ENCODE measurements at regions not wholly inside any gene's neighbourhood (a gene's known extent, or its start where the extent isn't known, plus 50 kb on each side); places are given as distances from the start of the nearest gene placed in this dataset.

GRCh38 chr7:67940400-67940799 is 943.8 kb downstream of the TYW1 start:
- H3K4me1 ChIP-seq (replicated peaks) = no peaks in the 10 kb centered on the region
- no peaks in the 10 kb centered on the region for H3K36me3 ChIP-seq
- H3K4me3 ChIP-seq = no peak overlapping the region
- intact Hi-C loops (cut with DNase I) = no loop called here
- no peak overlapping the region for H3K27ac ChIP-seq
- no peak for TF ChIP-seq CTCF (IDR thresholded peaks at IDR 0.05)
- TF ChIP-seq POLR2AphosphoS5 (IDR thresholded peaks at IDR 0.05) = no peak
- no peak for TF ChIP-seq POLR2A (IDR thresholded peaks at IDR 0.05)
- 96% methylated on average over 13 of the region's 13 CpGs for WGBS
- H3K27me3 ChIP-seq (replicated peaks; ENCODE audit: insufficient read depth) = no peaks in the 10 kb centered on the region
- H3K9me3 ChIP-seq = no peaks in the 10 kb centered on the region
- DNase-seq (ENCODE audit: low spot score) = no peak

GRCh38 chr7:67947191-67947590 is 950.6 kb downstream of the TYW1 start:
- no peaks in the 10 kb centered on the region for H3K27me3 ChIP-seq (replicated peaks; ENCODE audit: insufficient read depth)
- DNase-seq (ENCODE audit: low spot score) = no peak
- no peaks in the 10 kb centered on the region for H3K36me3 ChIP-seq
- no peak overlapping the region for H3K4me3 ChIP-seq
- H3K4me1 ChIP-seq (replicated peaks) = no peaks in the 10 kb centered on the region
- TF ChIP-seq POLR2A (IDR thresholded peaks at IDR 0.05) (no peak), CTCF (IDR thresholded peaks at IDR 0.05) (no peak)
- H3K27ac ChIP-seq = no peak overlapping the region
- intact Hi-C loops (cut with DNase I) = no loop called here
- H3K9me3 ChIP-seq = no peaks in the 10 kb centered on the region
- WGBS = 98% methylated on average over 2 of the region's 2 CpGs

DNA sequence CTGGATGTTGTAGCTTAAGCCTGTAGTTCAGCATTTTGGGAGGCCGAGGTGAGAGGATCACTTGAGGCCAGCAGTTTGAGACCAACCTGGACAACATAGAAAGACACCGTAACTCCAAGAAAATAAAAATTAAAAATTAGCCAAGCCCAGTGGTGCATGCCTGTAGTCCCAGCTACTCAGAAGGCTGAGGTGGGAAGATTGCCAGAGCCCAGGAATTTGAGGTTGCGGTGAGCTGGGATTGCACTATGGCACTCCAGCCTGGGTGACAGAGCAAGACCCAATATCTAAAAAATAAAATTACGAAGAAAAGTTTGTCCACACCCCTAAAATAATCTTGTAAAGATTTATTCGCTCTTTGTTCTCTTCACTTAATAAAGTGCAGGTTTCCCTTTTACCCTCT is 951.0 kb downstream of the TYW1 start:
- Histone ChIP-seq H3K9me3 (no peaks in the 10 kb centered on the region), H3K27me3 (replicated peaks; ENCODE audit: insufficient read depth) (no peaks in the 10 kb centered on the region), H3K27ac (no peak overlapping the region), H3K36me3 (no peaks in the 10 kb centered on the region), H3K4me3 (no peak overlapping the region), H3K4me1 (replicated peaks) (no peaks in the 10 kb centered on the region)
- intact Hi-C loops (cut with DNase I) = no loop called here
- TF ChIP-seq POLR2AphosphoS5 (IDR thresholded peaks at IDR 0.05) = no peak
- no peak for TF ChIP-seq CTCF (IDR thresholded peaks at IDR 0.05)
- TF ChIP-seq POLR2A (IDR thresholded peaks at IDR 0.05) = no peak
- 81% methylated on average over 5 of the region's 5 CpGs for WGBS
- DNase-seq (ENCODE audit: low spot score) = no peak

- H3K9me3 ChIP-seq = no peaks in the 10 kb centered on the region
- no peaks in the 10 kb centered on the region for H3K36me3 ChIP-seq
- no peaks in the 10 kb centered on the region for H3K4me1 ChIP-seq (replicated peaks)
- no peak for DNase-seq (ENCODE audit: low spot score)
- intact Hi-C loops (cut with DNase I) = no loop called here
- TF ChIP-seq POLR2A (IDR thresholded peaks at IDR 0.05) = no peak
- TF ChIP-seq CTCF (IDR thresholded peaks at IDR 0.05) = no peak
- TF ChIP-seq POLR2AphosphoS5 (IDR thresholded peaks at IDR 0.05) = no peak
- no peak overlapping the region for H3K27ac ChIP-seq
- 78% methylated on average over 7 of the region's 7 CpGs for WGBS
- no peaks in the 10 kb centered on the region for H3K27me3 ChIP-seq (replicated peaks; ENCODE audit: insufficient read depth)
- no peak overlapping the region for H3K4me3 ChIP-seq
Observed at GRCh38 chr7:67950321-67951083, 953.9 kb downstream of the TYW1 start.

GRCh38 chr7:67955061-67955460 is 958.4 kb downstream of the TYW1 start:
- intact Hi-C loops (cut with DNase I) = no loop called here
- 28% methylated on average over 3 of the region's 3 CpGs for WGBS
- TF ChIP-seq CTCF (IDR thresholded peaks at IDR 0.05) = no peak
- TF ChIP-seq POLR2AphosphoS5 (IDR thresholded peaks at IDR 0.05) = no peak
- no peak for TF ChIP-seq POLR2A (IDR thresholded peaks at IDR 0.05)
- H3K4me3 ChIP-seq = no peak overlapping the region
- H3K4me1 ChIP-seq (replicated peaks) = no peaks in the 10 kb centered on the region
- H3K27ac ChIP-seq = no peak overlapping the region
- H3K27me3 ChIP-seq (replicated peaks; ENCODE audit: insufficient read depth) = no peaks in the 10 kb centered on the region
- H3K9me3 ChIP-seq = no peaks in the 10 kb centered on the region
- DNase-seq (ENCODE audit: low spot score) = no peak
- H3K36me3 ChIP-seq = no peaks in the 10 kb centered on the region
